ENCODE measurements at regions not wholly inside any gene's neighbourhood (a gene's known extent, or its start where the extent isn't known, plus 50 kb on each side); places are given as distances from the start of the nearest gene placed in this dataset.
"Not testable (repeated sequence)": the region's sequence is repeated elsewhere in the genome, so short reads cannot be mapped to it uniquely, and the experiment has no call there.

GRCh38 chr7:17041324-17041723 lies 159.5 kb upstream of the AGR3 start:
- H3K4me3 ChIP-seq = peak overlapping the region in 1 of 10 experiments; percentile 15; a peak in 2 of 20 replicates
- H3K9ac ChIP-seq = peak overlapping the region; percentile 59 to 81 (median 71); a peak in 19 of 22 replicates
- no peaks in the 10 kb centered on the region for H4K20me1 ChIP-seq
- H3K9me3 ChIP-seq (replicated peaks in 1 of 11) = peaks cover 0 to 9% (median 0%) of the 10 kb centered on the region in 11 experiments; a peak in 4 of 22 replicates
- no peaks in the 10 kb centered on the region for H3K27me3 ChIP-seq
- H3K27ac ChIP-seq = peak overlapping the region; percentile 81 to 97 (median 89)
- peak in 5 of 11 experiments; percentile 40 to 93 (median 81); a peak in 11 of 22 replicates for TF ChIP-seq Cebpa-rat (IDR thresholded peaks at IDR 0.05)
- H3K36me3 ChIP-seq = no peaks in the 10 kb centered on the region
- H3K4me1 ChIP-seq = peaks cover 38 to 91% (median 72%) of the 10 kb centered on the region in 10 experiments
- peak overlapping the region; percentile 51 to 88 (median 69); a peak in 21 of 22 replicates for H3K4me2 ChIP-seq

- Histone ChIP-seq H3K27me3 (no peaks in the 10 kb centered on the region), H4K20me1 (no peaks in the 10 kb centered on the region), H3K4me2 (peak overlapping the region in 9 of 11 experiments; percentile 51 to 88 (median 71); a peak in 15 of 22 replicates), H3K9me3 (replicated peaks in 1 of 11) (peaks cover 0 to 6% (median 0%) of the 10 kb centered on the region in 11 experiments; a peak in 4 of 22 replicates), H3K4me1 (peaks cover 38 to 82% (median 72%) of the 10 kb centered on the region in 10 experiments), H3K9ac (peak overlapping the region in 6 of 11 experiments; percentile 65 to 81 (median 74); a peak in 13 of 22 replicates), H3K27ac (peak overlapping the region; percentile 81 to 97 (median 89); a peak in 21 of 22 replicates), H3K36me3 (no peaks in the 10 kb centered on the region), H3K4me3 (no peak overlapping the region)
- no peak for TF ChIP-seq Cebpa-rat (IDR thresholded peaks at IDR 0.05)
Observed at GRCh38 chr7:17042211-17042610, 160.4 kb upstream of the AGR3 start.

GRCh38 chr7:17043012-17043877 lies 161.5 kb upstream of the AGR3 start:
- Histone ChIP-seq H3K4me1 (peaks cover 36 to 72% (median 65%) of the 10 kb centered on the region in 10 experiments), H3K9me3 (replicated peaks in 1 of 11) (peaks cover 0 to 9% (median 0%) of the 10 kb centered on the region in 11 experiments; a peak in 3 of 22 replicates), H3K27me3 (no peaks in the 10 kb centered on the region), H3K36me3 (no peaks in the 10 kb centered on the region), H3K9ac (peak overlapping the region in 3 of 11 experiments; percentile 11 to 81 (median 79); a peak in 6 of 22 replicates), H3K4me2 (peak overlapping the region; percentile 14 to 88 (median 69); a peak in 20 of 22 replicates), H3K4me3 (no peak overlapping the region), H3K27ac (peak overlapping the region; percentile 52 to 97 (median 89); a peak in 21 of 22 replicates), H4K20me1 (no peaks in the 10 kb centered on the region)
- no peak for TF ChIP-seq Cebpa-rat (IDR thresholded peaks at IDR 0.05)

GRCh38 chr7:17044396-17044795 lies 162.6 kb upstream of the AGR3 start:
- Histone ChIP-seq H3K4me1 (peaks cover 25 to 60% (median 53%) of the 10 kb centered on the region in 10 experiments), H3K4me3 (no peak overlapping the region), H3K4me2 (peak overlapping the region in 7 of 11 experiments; percentile 12 to 88 (median 74); a peak in 11 of 22 replicates), H3K36me3 (no peaks in the 10 kb centered on the region), H3K9me3 (replicated peaks in 1 of 11) (peaks cover 0 to 9% (median 0%) of the 10 kb centered on the region in 11 experiments; a peak in 3 of 22 replicates), H3K27ac (peak overlapping the region in 10 of 11 experiments; percentile 14 to 97 (median 90); a peak in 14 of 22 replicates), H3K9ac (peak overlapping the region in 1 of 11 experiments; percentile 13; a peak in 3 of 22 replicates), H3K27me3 (no peaks in the 10 kb centered on the region), H4K20me1 (no peaks in the 10 kb centered on the region)
- no peak for TF ChIP-seq Cebpa-rat (IDR thresholded peaks at IDR 0.05)

GRCh38 chr7:17044861-17045260 lies 163.1 kb upstream of the AGR3 start:
- Histone ChIP-seq H3K9ac (no peak overlapping the region; a peak in 1 of 22 replicates), H3K27ac (peak overlapping the region in 8 of 11 experiments; percentile 45 to 97 (median 90); a peak in 14 of 22 replicates), H3K9me3 (replicated peaks in 1 of 11) (peaks cover 0 to 9% (median 0%) of the 10 kb centered on the region in 11 experiments; a peak in 3 of 22 replicates), H3K4me3 (no peak overlapping the region), H3K4me2 (peak overlapping the region in 5 of 11 experiments; percentile 12 to 88 (median 71); a peak in 9 of 22 replicates), H3K36me3 (no peaks in the 10 kb centered on the region), H4K20me1 (no peaks in the 10 kb centered on the region), H3K27me3 (no peaks in the 10 kb centered on the region), H3K4me1 (peaks cover 21 to 56% (median 48%) of the 10 kb centered on the region in 10 experiments)
- TF ChIP-seq Cebpa-rat (IDR thresholded peaks at IDR 0.05) = no peak

GRCh38 chr7:17046259-17046658 lies 164.5 kb upstream of the AGR3 start:
- no peaks in the 10 kb centered on the region for H4K20me1 ChIP-seq
- TF ChIP-seq Cebpa-rat (IDR thresholded peaks at IDR 0.05) = no peak
- H3K9me3 ChIP-seq (replicated peaks in 1 of 11) = peaks cover 0 to 9% (median 0%) of the 10 kb centered on the region in 11 experiments; a peak in 2 of 22 replicates
- H3K4me1 ChIP-seq = peaks cover 17 to 42% (median 37%) of the 10 kb centered on the region in 10 experiments
- no peak overlapping the region; a peak in 1 of 22 replicates for H3K27ac ChIP-seq
- no peak overlapping the region for H3K4me3 ChIP-seq
- no peaks in the 10 kb centered on the region for H3K36me3 ChIP-seq
- no peaks in the 10 kb centered on the region for H3K27me3 ChIP-seq
- H3K4me2 ChIP-seq = no peak overlapping the region
- no peak overlapping the region for H3K9ac ChIP-seq

- H3K4me1 ChIP-seq = peaks cover 13 to 38% (median 34%) of the 10 kb centered on the region in 10 experiments
- H3K27me3 ChIP-seq = no peaks in the 10 kb centered on the region
- H3K36me3 ChIP-seq = no peaks in the 10 kb centered on the region
- H3K4me2 ChIP-seq = no peak overlapping the region
- no peak overlapping the region for H3K9ac ChIP-seq
- H3K9me3 ChIP-seq (replicated peaks in 1 of 11) = peaks cover 0 to 9% (median 0%) of the 10 kb centered on the region in 11 experiments; a peak in 2 of 22 replicates
- no peak for TF ChIP-seq Cebpa-rat (IDR thresholded peaks at IDR 0.05)
- H4K20me1 ChIP-seq = no peaks in the 10 kb centered on the region
- no peak overlapping the region for H3K27ac ChIP-seq
- H3K4me3 ChIP-seq = no peak overlapping the region
Observed at GRCh38 chr7:17046666-17047065, 164.9 kb upstream of the AGR3 start.

DNA sequence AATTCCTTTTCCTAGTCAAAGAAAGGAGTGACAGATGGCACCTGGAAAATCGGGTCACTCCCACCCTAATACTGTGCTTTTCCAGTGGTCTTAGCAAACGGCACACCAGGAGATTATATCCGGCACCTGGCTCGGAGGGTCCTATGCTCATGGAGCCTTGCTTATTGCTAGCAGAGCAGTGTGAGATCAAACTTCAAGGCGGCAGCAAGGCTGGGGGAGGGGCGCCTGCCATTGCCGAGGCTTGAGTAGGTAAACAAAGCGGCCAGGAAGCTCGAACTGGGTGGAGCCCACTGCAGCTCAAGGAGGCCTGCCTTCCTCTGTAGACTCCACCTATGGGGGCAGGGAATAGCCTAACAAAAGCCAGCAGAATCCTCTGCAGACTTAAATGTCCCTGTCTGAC lies 171.4 kb upstream of the AGR3 start:
- Histone ChIP-seq H3K9me3 (replicated peaks in 1 of 11) (peaks cover 0 to 15% (median 0%) of the 10 kb centered on the region in 11 experiments; a peak in 4 of 22 replicates), H3K4me1 (peaks cover 0 to 27% (median 15%) of the 10 kb centered on the region in 10 experiments; a peak in 17 of 20 replicates), H3K27me3 (peaks cover 0 to 12% (median 0%) of the 10 kb centered on the region in 11 experiments; a peak in 1 of 22 replicates)
- not testable (repeated sequence) for H3K36me3 ChIP-seq, H4K20me1 ChIP-seq, H3K9ac ChIP-seq, H3K4me2 ChIP-seq, H3K4me3 ChIP-seq, H3K27ac ChIP-seq

All from BLaER1 treated with 17β-estradiol and CSF1 and Interleukin-3, amounts not matched to agents 10 nM and 100 nM (cell line).